Activated naive CD4-positive, alpha-beta T cell treated with anti-CD3 and anti-CD28 coated beads for 36 hours (primary cell): ENCODE measurements at regions not wholly inside any gene's neighbourhood (a gene's known extent, or its start where the extent isn't known, plus 50 kb on each side); places are given as distances from the start of the nearest gene placed in this dataset.

ENCODE experiments used
- CTCF ChIA-PET: fragments of 350-600 bp; sonication (Branson Sonifier 250); formaldehyde crosslinking; loops from one replicate; lab custom pipeline; 2021; ENCODE audit warnings: antibody characterized with exemption; lab: Charles Lee
- DNase-seq: peaks from one replicate; pipeline ENCODE4 v3.0.0-alpha.2; 2020
- H3K27ac Mint-ChIP-seq: one replicate; pipeline ENCODE4 v1.8.0; 2021; ENCODE audit warnings: mild to moderate bottlenecking, mixed read lengths
- H3K27me3 Mint-ChIP-seq: one replicate; pipeline ENCODE4 v1.8.0; 2021; ENCODE audit warnings: low read depth, mixed read lengths
- H3K36me3 Mint-ChIP-seq: one replicate; pipeline ENCODE4 v1.8.0; 2021; ENCODE audit warnings: low read depth, mixed read lengths
- H3K4me1 Mint-ChIP-seq: one replicate; pipeline ENCODE4 v1.8.0; 2021; ENCODE audit warnings: low read depth, mixed read lengths
- H3K4me3 Mint-ChIP-seq: one replicate; pipeline ENCODE4 v1.8.0; 2021; ENCODE audit warnings: mild to moderate bottlenecking, moderate library complexity, mixed read lengths
- H3K9me3 Mint-ChIP-seq: one replicate; pipeline ENCODE4 v1.8.0; 2021; ENCODE audit warnings: mixed read lengths
- intact Hi-C: fragments of 100-400 bp; cut with micrococcal nuclease; formaldehyde crosslinking; loops from one replicate; pipeline ENCODE4 v1.15.1; 2023

GRCh38 chr18:48467231-48467630, 58.0 kb upstream of the ZBTB7C start:
- no peaks in the 10 kb centered on the region for H3K4me1 Mint-ChIP-seq
- H3K36me3 Mint-ChIP-seq: no peaks in the 10 kb centered on the region
- intact Hi-C loops: no loop called here
- CTCF ChIA-PET: no interaction called here
- no peak for DNase-seq
- peaks cover 2% of the 10 kb centered on the region for H3K9me3 Mint-ChIP-seq
- no peak overlapping the region for H3K4me3 Mint-ChIP-seq
- peaks cover 30% of the 10 kb centered on the region for H3K27me3 Mint-ChIP-seq
- no peak overlapping the region for H3K27ac Mint-ChIP-seq

DNA sequence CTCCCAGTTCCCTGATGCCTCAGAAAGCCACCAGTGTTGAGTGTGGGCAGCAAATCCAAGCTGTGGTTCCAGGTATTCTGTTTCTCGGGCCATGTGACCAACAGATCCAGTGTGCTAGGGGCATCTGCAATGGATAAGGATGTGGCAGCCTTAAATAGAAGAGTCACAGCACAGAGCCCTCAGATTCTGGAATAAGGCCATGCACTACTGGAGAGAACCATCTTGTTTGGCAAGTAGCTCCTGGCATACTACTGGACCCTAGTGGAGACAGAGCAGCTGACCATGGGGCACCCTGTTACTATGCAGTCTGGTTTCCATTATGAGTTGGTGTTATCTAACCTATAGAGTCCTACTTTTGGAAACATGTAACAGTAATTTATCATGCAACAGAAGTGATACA, 53.3 kb upstream of the ZBTB7C start:
- Mint-ChIP-seq H3K4me3 (no peak overlapping the region), H3K36me3 (no peaks in the 10 kb centered on the region), H3K9me3 (no peaks in the 10 kb centered on the region), H3K27me3 (peaks cover 36% of the 10 kb centered on the region), H3K27ac (no peak overlapping the region), H3K4me1 (no peaks in the 10 kb centered on the region)
- CTCF ChIA-PET: interaction anchor here (1.9 to 4.1 kb wide), 2 partner anchors 13 to 17 kb away, joined by 9 to 27 read pairs; no protein-coding TSS in a partner anchor
- intact Hi-C loops: no loop called here
- DNase-seq: no peak

- H3K36me3 Mint-ChIP-seq: no peaks in the 10 kb centered on the region
- DNase-seq: no peak
- intact Hi-C loops: no loop called here
- peaks cover 40% of the 10 kb centered on the region for H3K27me3 Mint-ChIP-seq
- no peak overlapping the region for H3K27ac Mint-ChIP-seq
- no peaks in the 10 kb centered on the region for H3K9me3 Mint-ChIP-seq
- peaks cover 12% of the 10 kb centered on the region for H3K4me1 Mint-ChIP-seq
- H3K4me3 Mint-ChIP-seq: no peak overlapping the region
- CTCF ChIA-PET: interaction anchor here (1.0 kb wide), 1 partner anchor 16 kb away, joined by 6 read pairs; no protein-coding TSS in a partner anchor
These were observed 51.9 kb upstream of the ZBTB7C start for GRCh38 chr18:48460929-48461583.

DNA sequence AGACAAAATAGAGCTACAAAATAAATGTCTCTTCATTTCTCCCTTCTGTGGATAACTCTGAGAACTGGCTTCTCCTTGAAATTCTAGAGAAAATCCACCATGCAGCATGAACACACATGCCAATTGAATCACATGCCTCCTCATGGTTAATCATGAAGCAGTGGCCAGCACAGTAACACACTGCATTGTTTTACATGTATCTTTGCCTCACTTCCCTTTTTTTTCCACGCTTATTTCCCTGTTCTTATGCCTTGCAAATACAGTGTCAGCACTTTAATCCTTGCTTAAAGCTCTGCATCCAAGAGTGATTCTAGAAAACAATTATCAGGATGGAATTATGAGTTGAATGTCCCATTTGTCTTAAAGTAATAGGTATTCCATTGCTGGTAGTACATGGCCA, 50.3 kb upstream of the ZBTB7C start:
- Mint-ChIP-seq H3K27me3 (peaks cover 38% of the 10 kb centered on the region), H3K4me1 (peaks cover 23% of the 10 kb centered on the region), H3K27ac (no peak overlapping the region), H3K9me3 (no peaks in the 10 kb centered on the region), H3K36me3 (no peaks in the 10 kb centered on the region), H3K4me3 (no peak overlapping the region)
- no peak for DNase-seq
- CTCF ChIA-PET: interaction anchor here (1.5 to 1.8 kb wide), 2 partner anchors 13 to 15 kb away, joined by 6 to 11 read pairs; no protein-coding TSS in a partner anchor
- intact Hi-C loops: no loop called here

GRCh38 chr18:48459016-48459415, 49.8 kb upstream of the ZBTB7C start:
- H3K4me3 Mint-ChIP-seq: no peak overlapping the region
- no peaks in the 10 kb centered on the region for H3K36me3 Mint-ChIP-seq
- H3K27ac Mint-ChIP-seq: no peak overlapping the region
- peaks cover 26% of the 10 kb centered on the region for H3K4me1 Mint-ChIP-seq
- no peak for DNase-seq
- peaks cover 42% of the 10 kb centered on the region for H3K27me3 Mint-ChIP-seq
- intact Hi-C loops: no loop called here
- H3K9me3 Mint-ChIP-seq: no peaks in the 10 kb centered on the region
- CTCF ChIA-PET: interaction anchor here (0.6 to 1.8 kb wide), 3 partner anchors 12 to 610 kb away, joined by 4 to 11 read pairs (median 6); no protein-coding TSS in a partner anchor
